ENCODE measurements at regions not wholly inside any gene's neighbourhood (a gene's known extent, or its start where the extent isn't known, plus 50 kb on each side); places are given as distances from the start of the nearest gene placed in this dataset.

- H3K9ac ChIP-seq (ENCODE audit: low read depth, low read length), result no peak overlapping the region
- no peaks in the 10 kb centered on the region for H3K36me3 ChIP-seq (ENCODE audit: insufficient read depth, low read length)
- no peak for DNase-seq
- no peaks in the 10 kb centered on the region for H3K4me1 ChIP-seq (ENCODE audit: insufficient read depth, low read length)
- ATAC-seq (ENCODE audit: insufficient read depth, low read depth), result no peak
- no peaks in the 10 kb centered on the region for H4K20me1 ChIP-seq (ENCODE audit: insufficient read depth, low read length)
- no peaks in the 10 kb centered on the region for H3K9me3 ChIP-seq (ENCODE audit: insufficient read depth, low read length, severe bottlenecking)
- no peaks in the 10 kb centered on the region for H3K79me2 ChIP-seq (ENCODE audit: insufficient read depth, low read length)
- no peaks in the 10 kb centered on the region for H3K27me3 ChIP-seq (ENCODE audit: insufficient read depth, low read length, poor library complexity)
- no peak overlapping the region for H3K4me3 ChIP-seq (ENCODE audit: low read depth in 1 of 2, low read length in 2 of 2)
- no peak overlapping the region for H3K27ac ChIP-seq (ENCODE audit: low read length)
- TF ChIP-seq EZH2 (IDR thresholded peaks at IDR 0.05; ENCODE audit: borderline replicate concordance, low read depth, low read length, severe bottlenecking) (no peak), CTCF (IDR thresholded peaks at IDR 0.05; ENCODE audit: borderline replicate concordance, extremely low read depth, low read length, poor library complexity, severe bottlenecking) (no peak)
- H3K4me2 ChIP-seq (ENCODE audit: insufficient read depth, low read length), result no peak overlapping the region
- no peak overlapping the region for H2AFZ ChIP-seq (ENCODE audit: low read depth, low read length)
Observed at GRCh38 chr3:135310317-135310716, 515.3 kb downstream of the EPHB1 start.

GRCh38 chr3:135311699-135312098 is 516.6 kb downstream of the EPHB1 start:
- Histone ChIP-seq H3K27ac (ENCODE audit: low read length) (no peak overlapping the region), H3K4me3 (ENCODE audit: low read depth in 1 of 2, low read length in 2 of 2) (no peak overlapping the region), H3K27me3 (ENCODE audit: insufficient read depth, low read length, poor library complexity) (no peaks in the 10 kb centered on the region), H4K20me1 (ENCODE audit: insufficient read depth, low read length) (no peaks in the 10 kb centered on the region), H3K79me2 (ENCODE audit: insufficient read depth, low read length) (no peaks in the 10 kb centered on the region), H3K9ac (ENCODE audit: low read depth, low read length) (no peak overlapping the region), H3K4me2 (ENCODE audit: insufficient read depth, low read length) (no peak overlapping the region), H3K9me3 (ENCODE audit: insufficient read depth, low read length, severe bottlenecking) (no peaks in the 10 kb centered on the region), H2AFZ (ENCODE audit: low read depth, low read length) (no peak overlapping the region), H3K4me1 (ENCODE audit: insufficient read depth, low read length) (no peaks in the 10 kb centered on the region), H3K36me3 (ENCODE audit: insufficient read depth, low read length) (no peaks in the 10 kb centered on the region)
- TF ChIP-seq EZH2 (IDR thresholded peaks at IDR 0.05; ENCODE audit: borderline replicate concordance, low read depth, low read length, severe bottlenecking) (no peak), CTCF (IDR thresholded peaks at IDR 0.05; ENCODE audit: borderline replicate concordance, extremely low read depth, low read length, poor library complexity, severe bottlenecking) (no peak)
- no peak for ATAC-seq (ENCODE audit: insufficient read depth, low read depth)
- DNase-seq, result no peak

- Histone ChIP-seq H3K4me2 (ENCODE audit: insufficient read depth, low read length) (no peak overlapping the region), H2AFZ (ENCODE audit: low read depth, low read length) (no peak overlapping the region), H4K20me1 (ENCODE audit: insufficient read depth, low read length) (no peaks in the 10 kb centered on the region), H3K27me3 (ENCODE audit: insufficient read depth, low read length, poor library complexity) (no peaks in the 10 kb centered on the region), H3K79me2 (ENCODE audit: insufficient read depth, low read length) (no peaks in the 10 kb centered on the region), H3K9ac (ENCODE audit: low read depth, low read length) (no peak overlapping the region), H3K4me1 (ENCODE audit: insufficient read depth, low read length) (no peaks in the 10 kb centered on the region), H3K27ac (ENCODE audit: low read length) (no peak overlapping the region), H3K36me3 (ENCODE audit: insufficient read depth, low read length) (no peaks in the 10 kb centered on the region), H3K4me3 (ENCODE audit: low read depth in 1 of 2, low read length in 2 of 2) (no peak overlapping the region), H3K9me3 (ENCODE audit: insufficient read depth, low read length, severe bottlenecking) (no peaks in the 10 kb centered on the region)
- ATAC-seq (ENCODE audit: insufficient read depth, low read depth), result no peak
- no peak for TF ChIP-seq EZH2 (IDR thresholded peaks at IDR 0.05; ENCODE audit: borderline replicate concordance, low read depth, low read length, severe bottlenecking)
- TF ChIP-seq CTCF (IDR thresholded peaks at IDR 0.05; ENCODE audit: borderline replicate concordance, extremely low read depth, low read length, poor library complexity, severe bottlenecking), result no peak
- DNase-seq, result no peak
Observed at GRCh38 chr3:135314237-135314636, 519.2 kb downstream of the EPHB1 start.

- Histone ChIP-seq H3K4me2 (ENCODE audit: insufficient read depth, low read length) (no peak overlapping the region), H2AFZ (ENCODE audit: low read depth, low read length) (no peak overlapping the region), H3K4me3 (ENCODE audit: low read depth in 1 of 2, low read length in 2 of 2) (no peak overlapping the region), H3K27me3 (ENCODE audit: insufficient read depth, low read length, poor library complexity) (no peaks in the 10 kb centered on the region), H3K4me1 (ENCODE audit: insufficient read depth, low read length) (no peaks in the 10 kb centered on the region), H3K79me2 (ENCODE audit: insufficient read depth, low read length) (no peaks in the 10 kb centered on the region), H3K9ac (ENCODE audit: low read depth, low read length) (no peak overlapping the region), H3K36me3 (ENCODE audit: insufficient read depth, low read length) (no peaks in the 10 kb centered on the region), H3K27ac (ENCODE audit: low read length) (no peak overlapping the region), H3K9me3 (ENCODE audit: insufficient read depth, low read length, severe bottlenecking) (no peaks in the 10 kb centered on the region), H4K20me1 (ENCODE audit: insufficient read depth, low read length) (no peaks in the 10 kb centered on the region)
- no peak for TF ChIP-seq EZH2 (IDR thresholded peaks at IDR 0.05; ENCODE audit: borderline replicate concordance, low read depth, low read length, severe bottlenecking)
- TF ChIP-seq CTCF (IDR thresholded peaks at IDR 0.05; ENCODE audit: borderline replicate concordance, extremely low read depth, low read length, poor library complexity, severe bottlenecking), result no peak
- DNase-seq (no peak), ATAC-seq (ENCODE audit: insufficient read depth, low read depth) (no peak)
Observed at GRCh38 chr3:135324301-135324700, 529.2 kb downstream of the EPHB1 start.

Data from DND-41 (cell line).